ENCODE measurements at regions not wholly inside any gene's neighbourhood (a gene's known extent, or its start where the extent isn't known, plus 50 kb on each side); places are given as distances from the start of the nearest gene placed in this dataset.

DNA sequence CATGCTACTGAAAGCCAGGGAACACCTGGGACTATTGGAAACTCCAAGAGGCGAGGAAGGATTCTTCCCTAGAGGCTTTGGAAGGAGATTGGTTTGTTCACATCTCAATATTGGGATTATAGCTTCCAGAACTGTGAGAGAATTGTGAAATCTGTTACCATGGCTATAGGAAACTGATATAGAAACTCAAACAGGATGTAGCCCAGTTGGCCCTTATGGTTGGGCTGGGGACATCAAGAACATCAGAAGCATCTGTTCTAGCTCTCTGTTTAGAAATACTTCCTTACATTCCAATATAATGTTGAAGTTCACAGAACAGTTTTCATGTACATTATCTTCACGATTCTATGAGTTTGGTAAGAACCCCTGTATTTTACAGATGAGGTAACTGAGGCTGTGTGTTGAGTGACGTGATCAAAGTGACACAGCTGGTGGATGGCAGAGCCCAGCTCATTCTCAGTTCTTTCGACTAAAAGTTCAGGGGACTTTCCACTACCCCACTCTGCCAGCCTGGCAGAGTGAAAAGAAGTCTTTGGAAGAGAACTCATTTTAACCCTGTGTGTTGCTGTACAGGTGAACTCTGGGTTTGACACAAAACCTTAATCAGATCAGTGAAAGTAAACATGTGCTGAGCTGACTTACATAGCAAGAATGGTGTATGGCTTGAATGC, 183.0 kb downstream of the GBA3 start:
- TF ChIP-seq, protein P1, sequence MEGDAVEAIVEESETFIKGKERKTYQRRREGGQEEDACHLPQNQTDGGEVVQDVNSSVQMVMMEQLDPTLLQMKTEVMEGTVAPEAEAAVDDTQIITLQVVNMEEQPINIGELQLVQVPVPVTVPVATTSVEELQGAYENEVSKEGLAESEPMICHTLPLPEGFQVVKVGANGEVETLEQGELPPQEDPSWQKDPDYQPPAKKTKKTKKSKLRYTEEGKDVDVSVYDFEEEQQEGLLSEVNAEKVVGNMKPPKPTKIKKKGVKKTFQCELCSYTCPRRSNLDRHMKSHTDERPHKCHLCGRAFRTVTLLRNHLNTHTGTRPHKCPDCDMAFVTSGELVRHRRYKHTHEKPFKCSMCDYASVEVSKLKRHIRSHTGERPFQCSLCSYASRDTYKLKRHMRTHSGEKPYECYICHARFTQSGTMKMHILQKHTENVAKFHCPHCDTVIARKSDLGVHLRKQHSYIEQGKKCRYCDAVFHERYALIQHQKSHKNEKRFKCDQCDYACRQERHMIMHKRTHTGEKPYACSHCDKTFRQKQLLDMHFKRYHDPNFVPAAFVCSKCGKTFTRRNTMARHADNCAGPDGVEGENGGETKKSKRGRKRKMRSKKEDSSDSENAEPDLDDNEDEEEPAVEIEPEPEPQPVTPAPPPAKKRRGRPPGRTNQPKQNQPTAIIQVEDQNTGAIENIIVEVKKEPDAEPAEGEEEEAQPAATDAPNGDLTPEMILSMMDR (IDR thresholded peaks at IDR 0.05): no peak
- no peak for TF ChIP-seq POLR2A (IDR thresholded peaks at IDR 0.05)
- no peak for TF ChIP-seq POLR2AphosphoS5 (IDR thresholded peaks at IDR 0.05)
- no peak for TF ChIP-seq EP300 (IDR thresholded peaks at IDR 0.05)
